Keratinocyte (primary cell): ENCODE measurements at regions not wholly inside any gene's neighbourhood (a gene's known extent, or its start where the extent isn't known, plus 50 kb on each side); places are given as distances from the start of the nearest gene placed in this dataset.
"Not testable (repeated sequence)": the region's sequence is repeated elsewhere in the genome, so short reads cannot be mapped to it uniquely, and the experiment has no call there.

ENCODE experiments used
- EZH2 ChIP-seq: IDR thresholded peaks from one replicate; pipeline ENCODE4 v1.6.1; 2012; ENCODE audit warnings: inconsistent platforms, mild to moderate bottlenecking, low read length, moderate library complexity
- TF ChIP-seq, protein P1 (sequence below), 3 experiments: IDR thresholded peaks in 1 of 3; conservative IDR thresholded peaks in 1 of 3; optimal IDR thresholded peaks in 1 of 3; 2 replicates in 2 of 3; 3 replicates in 1 of 3; pipeline versions ENCODE3 to v1.5.1; 2011; ENCODE audit warnings: low read length in 3 of 3, mild to moderate bottlenecking in 3 of 3, moderate library complexity in 2 of 3, control low read depth in 1 of 3, inconsistent platforms in 1 of 3; ENCODE audit not compliant: insufficient read depth in 2 of 3; ENCODE audit errors: extremely low read depth in 1 of 3

GRCh38 chr7:57826548-57826947 lies 376.6 kb downstream of the ZNF716 start:
- TF ChIP-seq EZH2: not testable (repeated sequence)
- TF ChIP-seq, protein P1, sequence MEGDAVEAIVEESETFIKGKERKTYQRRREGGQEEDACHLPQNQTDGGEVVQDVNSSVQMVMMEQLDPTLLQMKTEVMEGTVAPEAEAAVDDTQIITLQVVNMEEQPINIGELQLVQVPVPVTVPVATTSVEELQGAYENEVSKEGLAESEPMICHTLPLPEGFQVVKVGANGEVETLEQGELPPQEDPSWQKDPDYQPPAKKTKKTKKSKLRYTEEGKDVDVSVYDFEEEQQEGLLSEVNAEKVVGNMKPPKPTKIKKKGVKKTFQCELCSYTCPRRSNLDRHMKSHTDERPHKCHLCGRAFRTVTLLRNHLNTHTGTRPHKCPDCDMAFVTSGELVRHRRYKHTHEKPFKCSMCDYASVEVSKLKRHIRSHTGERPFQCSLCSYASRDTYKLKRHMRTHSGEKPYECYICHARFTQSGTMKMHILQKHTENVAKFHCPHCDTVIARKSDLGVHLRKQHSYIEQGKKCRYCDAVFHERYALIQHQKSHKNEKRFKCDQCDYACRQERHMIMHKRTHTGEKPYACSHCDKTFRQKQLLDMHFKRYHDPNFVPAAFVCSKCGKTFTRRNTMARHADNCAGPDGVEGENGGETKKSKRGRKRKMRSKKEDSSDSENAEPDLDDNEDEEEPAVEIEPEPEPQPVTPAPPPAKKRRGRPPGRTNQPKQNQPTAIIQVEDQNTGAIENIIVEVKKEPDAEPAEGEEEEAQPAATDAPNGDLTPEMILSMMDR (optimal IDR thresholded peaks at IDR 0.05 in 1 of 3, IDR thresholded peaks at IDR 0.05 in 1 of 3, conservative IDR thresholded peaks at IDR 0.05 in 1 of 3; ENCODE audit: extremely low read depth in 1 of 3, insufficient read depth in 2 of 3, low read length in 3 of 3): not testable (repeated sequence)
